ENCODE measurements at regions not wholly inside any gene's neighbourhood (a gene's known extent, or its start where the extent isn't known, plus 50 kb on each side); places are given as distances from the start of the nearest gene placed in this dataset.

DNA sequence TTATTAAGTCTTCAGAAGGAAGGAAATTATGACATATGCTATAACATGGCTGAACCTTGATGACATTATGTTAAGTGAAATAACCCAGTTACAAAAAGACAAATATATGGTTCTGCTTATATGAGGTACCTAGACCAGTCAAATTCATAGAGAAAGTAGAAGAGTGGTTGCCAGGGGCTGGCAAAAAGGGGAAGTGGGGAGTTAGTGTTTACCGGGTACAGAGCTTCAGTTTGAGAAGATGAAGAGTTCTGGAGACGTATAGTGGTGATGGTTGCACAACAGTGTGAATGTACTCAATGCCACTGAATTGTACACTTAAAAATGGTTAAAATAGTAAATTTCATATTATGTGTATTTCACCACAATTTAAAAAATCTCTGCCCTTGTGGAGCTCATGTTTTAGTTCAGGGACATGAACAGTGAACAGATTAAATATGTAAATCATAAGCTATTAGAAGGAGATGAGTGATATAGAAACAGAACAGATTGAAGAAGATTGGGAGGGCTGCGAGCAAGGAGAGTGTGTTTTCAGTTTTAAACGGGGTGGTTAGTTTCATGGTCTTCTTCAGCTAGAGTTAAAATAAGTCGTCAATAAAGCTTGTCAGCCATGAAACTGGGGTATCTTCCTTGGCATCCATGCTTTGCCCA is 355.2 kb downstream of the KCNRG start:
- TF ChIP-seq GATA2 (IDR thresholded peaks at IDR 0.05; ENCODE audit: low read depth, low read length) (no peak), GATA3 (IDR thresholded peaks at IDR 0.05; ENCODE audit: low read depth, low read length) (no peak)

Data from SH-SY5Y (cell line).